GM18870 (cell line): ENCODE measurements at regions not wholly inside any gene's neighbourhood (a gene's known extent, or its start where the extent isn't known, plus 50 kb on each side); places are given as distances from the start of the nearest gene placed in this dataset.

Source experiments
- ATAC-seq: cut with Tn5 transposase; IDR thresholded peaks from one replicate; pipeline ENCODE4 v1.9.1; 2021; ENCODE audit warnings: moderate library complexity; ENCODE audit not compliant: unreplicated experiment

DNA sequence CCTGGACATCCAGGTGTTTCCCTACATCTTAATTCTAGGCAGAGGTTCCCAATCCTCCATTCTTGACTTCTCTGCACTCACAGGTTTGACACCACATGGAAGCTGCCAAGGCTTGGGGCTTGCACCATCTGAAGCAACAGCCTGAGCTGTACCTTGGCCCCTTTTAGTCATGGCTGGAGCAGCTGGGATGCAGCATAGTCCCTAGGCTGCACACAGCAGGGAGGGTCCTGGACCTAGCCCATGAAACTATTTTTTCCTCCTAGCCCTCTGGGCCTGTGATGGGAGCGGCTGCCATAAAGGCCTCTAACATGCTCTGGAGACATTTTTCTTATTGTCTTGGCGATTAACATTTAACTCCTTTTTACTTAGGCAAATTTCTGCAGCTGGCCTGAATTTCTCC is 417.2 kb upstream of the FLRT2 start:
- ATAC-seq = no peak

DNA sequence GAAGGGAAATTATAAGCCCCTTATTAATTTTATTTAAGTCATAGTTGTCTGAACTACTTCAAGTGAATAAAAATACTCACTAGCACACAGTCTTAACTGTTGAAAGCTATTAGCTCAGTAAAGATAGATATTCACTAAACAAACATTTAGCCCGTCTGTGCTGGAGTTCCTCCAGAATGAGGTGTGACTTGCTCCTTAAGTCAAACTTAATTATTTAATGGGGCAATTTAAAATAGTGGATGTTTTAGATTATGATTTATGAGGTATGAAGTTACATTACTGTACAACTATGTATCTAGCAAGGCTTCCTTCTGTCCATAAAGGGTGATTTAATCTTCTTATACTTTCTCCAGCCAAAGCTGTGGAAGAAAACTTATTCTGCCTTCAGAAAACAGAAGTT is 414.0 kb upstream of the FLRT2 start:
- ATAC-seq = no peak

GRCh38 chr14:85118274-85118673 is 411.7 kb upstream of the FLRT2 start:
- no peak for ATAC-seq

DNA sequence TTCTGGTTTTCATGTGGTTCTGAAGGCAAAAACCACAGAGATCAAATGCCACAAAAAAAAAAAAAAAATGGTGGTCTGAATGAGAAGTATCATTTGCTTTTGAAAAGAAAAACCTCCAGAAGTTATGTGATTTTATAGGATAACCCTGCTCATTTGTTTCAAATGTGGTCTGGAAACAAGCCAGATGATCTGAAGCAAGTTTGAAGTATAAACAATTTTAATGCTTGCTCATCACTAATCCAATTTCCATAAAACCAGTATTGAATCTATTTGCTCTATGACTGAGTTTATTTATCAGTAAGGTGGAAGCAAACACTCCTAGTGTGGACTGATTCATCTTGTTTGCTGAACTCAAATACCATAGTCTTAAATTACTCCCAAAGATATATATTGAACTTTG is 407.3 kb upstream of the FLRT2 start:
- ATAC-seq = no peak

DNA sequence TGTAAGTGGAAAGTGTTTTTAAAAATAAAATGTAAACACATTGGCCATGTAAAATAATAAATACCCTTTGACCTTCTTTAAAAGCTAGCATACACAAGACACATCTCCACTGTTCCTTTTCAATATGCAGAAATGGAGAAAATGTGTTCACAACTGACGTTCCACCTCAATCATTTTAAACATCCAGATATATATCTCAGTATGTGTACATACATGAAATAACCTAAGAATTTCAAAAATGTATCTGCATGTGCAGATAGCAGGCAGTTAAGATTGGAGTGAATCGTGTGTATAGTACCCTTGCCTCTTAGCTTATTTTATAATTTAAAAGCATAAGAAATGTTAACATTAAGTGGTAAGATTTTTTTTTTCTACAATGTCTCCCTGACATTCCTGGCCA is 406.2 kb upstream of the FLRT2 start:
- no peak for ATAC-seq

- no peak for ATAC-seq
These were observed 405.2 kb upstream of the FLRT2 start for GRCh38 chr14:85124631-85125290.

- ATAC-seq = no peak
These were observed 404.7 kb upstream of the FLRT2 start for GRCh38 chr14:85125291-85125670.

- no peak for ATAC-seq
These were observed 400.0 kb upstream of the FLRT2 start for GRCh38 chr14:85129921-85130320.

GRCh38 chr14:85131226-85131922 is 398.6 kb upstream of the FLRT2 start:
- no peak for ATAC-seq

DNA sequence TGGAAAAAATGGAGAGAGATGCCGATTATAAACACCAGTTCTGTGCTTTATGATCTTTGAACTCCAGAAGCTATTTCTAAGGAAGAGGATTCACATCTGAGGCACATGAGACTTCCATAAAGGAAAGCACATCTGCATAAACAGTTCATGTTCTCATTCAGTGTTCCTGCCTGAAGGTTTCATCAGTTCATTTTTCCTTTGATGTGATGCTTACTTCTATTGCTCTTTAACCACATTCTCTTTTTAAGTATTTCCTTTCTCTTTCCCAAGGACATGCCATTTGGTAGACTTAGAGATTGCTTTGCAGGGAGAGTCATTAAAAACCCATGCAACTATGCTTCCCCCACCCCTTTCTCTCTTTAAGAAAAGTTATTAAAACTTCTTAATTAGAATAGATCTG is 387.0 kb upstream of the FLRT2 start:
- ATAC-seq = no peak

- no peak for ATAC-seq
These were observed 383.2 kb upstream of the FLRT2 start for GRCh38 chr14:85146779-85147178.

DNA sequence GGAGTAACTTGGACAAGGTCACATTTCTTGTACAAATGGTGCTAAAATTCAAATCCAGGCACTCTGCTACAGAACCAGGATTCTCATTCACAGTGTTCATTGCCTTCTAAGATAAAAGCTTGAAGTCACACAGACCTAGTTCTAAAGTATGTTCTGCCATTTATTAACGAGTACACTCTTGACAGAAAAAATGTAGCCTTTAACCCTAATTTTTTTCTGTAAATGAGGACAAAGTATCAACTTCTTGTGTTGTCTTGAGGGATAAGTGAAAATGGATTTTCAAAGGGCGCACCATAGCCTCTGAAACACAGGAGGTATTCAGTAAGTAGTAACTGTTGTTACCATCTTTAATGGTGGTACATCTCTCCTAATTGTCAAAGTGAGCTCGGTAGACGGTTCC is 379.8 kb upstream of the FLRT2 start:
- ATAC-seq = no peak

DNA sequence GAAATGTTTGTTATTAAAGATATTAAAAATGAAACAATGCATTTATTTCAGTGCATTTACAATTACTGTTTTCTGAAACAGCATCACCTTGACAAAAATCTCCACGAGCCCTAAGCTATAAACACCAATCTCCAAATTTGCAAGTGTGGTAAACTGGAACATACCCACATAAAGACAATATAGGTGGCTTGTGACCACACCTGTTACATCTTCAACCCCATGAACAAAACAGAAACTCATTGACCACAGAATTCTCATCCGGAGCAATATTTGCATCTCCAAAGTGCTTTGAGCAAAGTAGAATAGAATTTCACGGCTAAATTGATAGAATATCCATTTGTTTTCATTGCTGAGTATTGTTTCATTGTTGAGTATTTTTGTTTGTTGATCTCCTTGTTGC is 375.2 kb upstream of the FLRT2 start:
- ATAC-seq = no peak

DNA sequence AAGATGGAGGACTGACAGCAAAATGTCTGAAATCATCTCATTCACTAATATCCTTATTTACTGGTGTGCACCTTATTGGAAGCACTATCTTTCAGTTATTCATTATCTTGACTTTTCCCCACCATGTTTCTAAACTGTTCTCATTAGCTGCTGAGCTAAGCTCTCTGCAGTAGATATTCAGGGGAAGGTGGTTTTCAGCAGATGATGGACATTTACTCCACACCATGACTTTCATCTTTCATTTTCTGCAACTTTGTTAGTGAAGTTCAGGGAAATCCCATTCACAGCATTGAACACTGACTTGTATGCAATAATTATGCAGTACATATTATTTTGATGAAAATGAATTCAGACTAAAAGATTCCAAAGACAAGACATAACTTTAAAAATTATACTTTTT is 373.6 kb upstream of the FLRT2 start:
- no peak for ATAC-seq

DNA sequence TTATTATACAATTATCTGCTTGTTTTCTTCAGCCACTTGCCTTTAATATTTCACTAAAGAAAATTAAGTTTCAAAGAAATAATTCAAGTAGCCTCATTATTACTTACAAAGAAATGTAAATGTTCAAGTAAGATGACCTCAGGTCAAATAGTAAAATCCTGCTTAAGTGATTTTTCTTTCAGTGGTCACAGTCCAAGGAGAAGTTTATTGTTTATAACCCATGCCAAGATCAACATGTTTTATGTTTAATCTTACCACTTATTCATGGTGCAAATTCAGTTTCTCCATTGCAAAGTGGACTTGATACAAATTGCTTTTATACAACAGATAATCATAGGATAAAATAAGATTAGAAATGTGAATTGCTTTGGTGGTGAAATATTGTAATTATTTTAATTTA is 370.2 kb upstream of the FLRT2 start:
- ATAC-seq = no peak

- no peak for ATAC-seq
These were observed 364.9 kb upstream of the FLRT2 start for GRCh38 chr14:85165094-85165493.

- ATAC-seq = no peak
These were observed 360.6 kb upstream of the FLRT2 start for GRCh38 chr14:85169381-85169780.

- no peak for ATAC-seq
These were observed 357.7 kb upstream of the FLRT2 start for GRCh38 chr14:85172290-85172689.

DNA sequence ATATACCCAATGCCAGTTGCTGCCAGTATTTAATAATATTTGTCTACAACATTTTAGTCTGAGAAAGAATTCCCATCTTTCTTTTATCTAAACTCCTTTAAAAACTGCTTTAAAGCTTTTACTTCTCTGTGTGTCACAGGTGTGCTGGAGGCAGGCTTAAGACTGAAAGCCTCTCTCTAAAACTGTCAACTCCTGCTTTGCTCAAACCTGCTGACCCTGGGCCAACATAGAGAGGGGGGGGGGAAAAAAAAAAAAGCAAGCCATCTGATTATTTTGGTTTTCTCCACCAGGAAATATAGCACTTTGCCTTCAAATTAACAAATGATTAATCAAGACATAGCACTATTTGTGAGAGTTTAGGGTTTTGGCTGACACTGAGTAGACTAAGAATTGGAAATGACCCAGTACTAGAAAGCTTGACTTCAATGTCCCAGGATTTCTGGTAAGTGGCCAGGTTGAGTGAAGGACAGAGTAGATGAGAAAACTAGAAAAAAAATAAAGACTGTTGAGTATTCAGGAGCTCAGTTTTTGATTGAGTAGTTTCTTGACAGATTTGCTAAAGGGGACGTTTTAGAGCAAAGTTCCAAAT is 357.0 kb upstream of the FLRT2 start:
- ATAC-seq = no peak

DNA sequence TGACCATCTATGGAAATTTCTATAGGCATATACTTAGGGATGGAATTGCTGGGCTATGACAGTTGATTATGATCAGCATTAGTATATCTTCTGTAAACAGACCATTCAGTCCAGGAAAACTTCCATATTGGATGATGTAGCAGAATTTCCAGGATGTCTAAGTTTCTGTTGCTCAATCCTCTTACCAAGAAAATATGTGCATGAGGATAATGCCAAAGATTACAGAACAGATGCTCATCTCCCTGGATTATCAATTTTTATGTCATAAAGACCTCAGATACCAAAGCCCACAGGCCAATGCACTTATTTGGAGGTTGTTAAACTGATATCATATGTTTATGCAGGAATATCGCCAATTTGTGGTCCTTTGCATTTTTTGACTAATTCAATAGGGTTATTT is 354.4 kb upstream of the FLRT2 start:
- no peak for ATAC-seq

DNA sequence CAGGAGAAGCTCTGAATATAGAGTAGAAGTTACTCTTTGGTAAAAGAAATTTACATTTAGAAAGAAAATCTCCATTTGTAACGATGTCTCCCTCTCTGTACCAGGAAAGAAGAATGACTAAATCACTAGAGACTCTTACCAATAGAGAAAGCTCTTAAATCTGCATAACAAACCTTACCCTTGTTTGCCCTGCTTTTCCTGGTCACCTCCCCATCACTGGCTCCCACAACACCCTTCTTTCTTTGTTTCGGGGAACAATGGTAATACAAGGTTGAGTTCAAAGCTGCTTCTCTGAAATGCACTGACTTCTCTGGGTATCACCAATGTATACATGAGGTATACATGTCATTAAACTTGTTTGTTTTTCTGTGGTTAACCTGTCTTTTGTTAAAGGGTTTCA is 351.1 kb upstream of the FLRT2 start:
- ATAC-seq = no peak

DNA sequence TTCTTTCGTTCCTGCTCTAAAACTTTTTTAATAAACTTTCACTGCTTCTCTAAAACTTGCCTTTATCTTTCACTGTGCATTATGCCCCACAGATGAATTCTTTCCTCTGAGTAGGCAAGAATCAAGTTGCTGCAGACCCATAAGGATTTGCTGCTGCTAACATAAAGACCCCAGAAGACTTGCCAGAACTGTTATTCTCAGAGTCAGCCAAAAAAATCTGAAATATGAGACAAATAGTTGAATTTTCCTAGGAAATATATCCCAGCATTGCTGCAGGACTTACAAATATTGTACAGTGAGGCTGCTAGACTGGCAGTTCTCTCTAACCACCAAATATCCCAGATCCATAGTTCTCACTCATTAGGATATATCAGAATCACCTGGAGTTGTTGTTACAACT is 349.1 kb upstream of the FLRT2 start:
- no peak for ATAC-seq

DNA sequence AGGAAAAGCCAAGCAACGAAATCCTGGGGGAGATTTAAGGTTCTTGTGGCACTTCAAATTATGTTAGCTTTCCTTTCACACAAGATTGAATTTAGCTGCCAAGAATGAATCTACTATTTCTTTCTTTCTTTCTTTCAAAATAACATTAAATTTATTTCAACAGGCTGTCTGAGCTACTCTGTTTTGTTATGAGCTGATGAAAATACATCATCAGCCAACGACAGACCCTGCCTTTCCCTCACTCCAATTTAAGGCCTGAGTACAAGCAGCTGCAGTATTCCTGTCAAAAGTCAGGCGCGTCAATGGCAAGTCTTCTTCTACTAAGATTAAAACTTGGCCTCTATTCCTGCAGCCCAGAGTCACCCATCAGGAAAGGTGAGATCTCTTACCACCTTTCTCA is 347.7 kb upstream of the FLRT2 start:
- no peak for ATAC-seq
